H1 (cell line): ENCODE measurements at regions not wholly inside any gene's neighbourhood (a gene's known extent, or its start where the extent isn't known, plus 50 kb on each side); places are given as distances from the start of the nearest gene placed in this dataset.

ENCODE experiments used
- CTCF ChIA-PET: fragments of 300-600 bp; sonication (Branson Sonifier 250); formaldehyde crosslinking; loops from one replicate; lab custom pipeline; 2021; ENCODE audit not compliant: partially characterized antibody; lab: Charles Lee
- POLR2A ChIA-PET: fragments of 300-600 bp; sonication (Branson Sonifier 250); formaldehyde crosslinking; loops from one replicate; lab custom pipeline; 2021; ENCODE audit warnings: inconsistent platforms; ENCODE audit not compliant: partially characterized antibody; lab: Charles Lee
- DNase-seq, 2 experiments: peaks; one replicate each; pipeline versions ENCODE4 v3.0.0 to v3.0.0-alpha.2; 2010 to 2022; ENCODE audit warnings: low spot score in 2 of 2, low read depth in 1 of 2, mixed read lengths in 1 of 2
- FAIRE-seq: peaks from 2 replicates; lab custom pipeline; 2011; peaks lifted over from hg19 to GRCh38; lab: Jason Lieb, UNC
- H2AFZ ChIP-seq: 2 replicates; pipeline ENCODE4 v1.8.1; 2012; ENCODE audit warnings: low read length, inconsistent platforms
- H2AK5ac ChIP-seq: 2 replicates; pipeline ENCODE4 v1.6.1; 2013; ENCODE audit warnings: low read depth, low read length
- H2BK120ac ChIP-seq: replicated peaks from 2 replicates; pipeline ENCODE3; 2013; ENCODE audit warnings: low read depth, low read length, inconsistent platforms
- H2BK12ac ChIP-seq: 2 replicates; pipeline ENCODE4 v1.6.1; 2013; ENCODE audit warnings: low read depth, low read length
- H2BK15ac ChIP-seq: 2 replicates; pipeline ENCODE4 v1.6.1; 2013; ENCODE audit warnings: low read length
- H2BK20ac ChIP-seq: 2 replicates; pipeline ENCODE4 v1.6.1; 2013; ENCODE audit warnings: low read length
- H2BK5ac ChIP-seq: 2 replicates; pipeline ENCODE4 v1.6.1; 2013; ENCODE audit warnings: low read depth, low read length
- H3K14ac ChIP-seq: 2 replicates; pipeline ENCODE4 v1.6.1; 2013; ENCODE audit warnings: inconsistent platforms; ENCODE audit not compliant: insufficient read length
- H3K18ac ChIP-seq: 2 replicates; pipeline ENCODE4 v1.6.1; 2013; ENCODE audit warnings: low read length; ENCODE audit errors: extremely low read depth
- H3K23ac ChIP-seq: 2 replicates; pipeline ENCODE4 v1.6.1; 2013; ENCODE audit warnings: inconsistent platforms; ENCODE audit not compliant: insufficient read length
- H3K23me2 ChIP-seq: 2 replicates; pipeline ENCODE4 v1.6.1; 2013; ENCODE audit warnings: low read depth, low read length
- H3K27ac ChIP-seq: 2 replicates; pipeline ENCODE4 v1.6.1; 2011; ENCODE audit warnings: low read depth, low read length, inconsistent platforms
- H3K27me3 ChIP-seq, 4 experiments: replicated peaks in 1 of 4; 1 replicate in 1 of 4; 2 replicates in 3 of 4; pipeline versions ENCODE4 v1.6.1 to v1.8.1; 2011 to 2013; ENCODE audit warnings: low read length in 3 of 4, mild to moderate bottlenecking in 3 of 4, inconsistent platforms in 2 of 4, mixed read lengths in 2 of 4, moderate library complexity in 1 of 4; ENCODE audit not compliant: control insufficient read depth in 3 of 4, insufficient read depth in 3 of 4; ENCODE audit errors: extremely low read depth in 1 of 4
- H3K36me3 ChIP-seq, 4 experiments: 2 replicates each; pipeline versions ENCODE4 v1.6.1 to v1.8.1; 2011 to 2013; ENCODE audit warnings: mild to moderate bottlenecking in 4 of 4, low read length in 3 of 4, moderate library complexity in 2 of 4, control low read depth in 1 of 4, inconsistent platforms in 1 of 4; ENCODE audit not compliant: insufficient read depth in 4 of 4, control insufficient read depth in 2 of 4
- H3K4ac ChIP-seq: replicated peaks from 2 replicates; pipeline ENCODE3; 2013; ENCODE audit warnings: low read length, low read depth, mixed read lengths, inconsistent platforms; ENCODE audit not compliant: insufficient read length
- H3K4me1 ChIP-seq, 4 experiments: replicated peaks in 1 of 4; 1 replicate in 1 of 4; 2 replicates in 3 of 4; pipeline versions ENCODE4 v1.6.1 to v1.8.1; 2011 to 2013; ENCODE audit warnings: low read length in 3 of 4, inconsistent platforms in 2 of 4, mixed read lengths in 1 of 4; ENCODE audit not compliant: insufficient read depth in 4 of 4, control insufficient read depth in 3 of 4
- H3K4me2 ChIP-seq, 2 experiments: 2 replicates each; pipeline versions ENCODE4 v1.6.1 to v1.8.1; 2011 to 2013; ENCODE audit warnings: low read depth in 2 of 2, low read length in 2 of 2, control low read depth in 1 of 2, inconsistent platforms in 1 of 2, mild to moderate bottlenecking in 1 of 2; ENCODE audit not compliant: insufficient read depth in 1 of 2
- H3K4me3 ChIP-seq, 4 experiments: fragments of 200-600, 300-600 bp in 1 of 4; sonication (generic), shearing (Covaris generic), sonication (Bioruptor Twin) in 1 of 4; 2 replicates each; pipeline versions ENCODE4 v1.5.1 to v1.8.1; 2011 to 2016; ENCODE audit warnings: low read length in 4 of 4, low read depth in 3 of 4, control low read depth in 2 of 4, inconsistent platforms in 2 of 4, mild to moderate bottlenecking in 2 of 4, mixed read lengths in 1 of 4, moderate library complexity in 1 of 4; ENCODE audit not compliant: insufficient read depth in 2 of 4; ENCODE audit errors: extremely low read depth in 1 of 4
- H3K56ac ChIP-seq: replicated peaks from 2 replicates; pipeline ENCODE3; 2013; ENCODE audit warnings: low read depth, mild to moderate bottlenecking, mixed read lengths, low read length, inconsistent platforms; ENCODE audit not compliant: insufficient read length
- H3K79me1 ChIP-seq: 2 replicates; pipeline ENCODE4 v1.6.1; 2013; ENCODE audit warnings: low read depth, low read length, control low read depth
- H3K79me2 ChIP-seq, 2 experiments: 2 replicates each; pipeline versions ENCODE4 v1.6.1 to v1.8.1; 2012 to 2013; ENCODE audit warnings: low read length in 2 of 2, mild to moderate bottlenecking in 2 of 2, inconsistent platforms in 1 of 2; ENCODE audit not compliant: insufficient read depth in 2 of 2, control insufficient read depth in 1 of 2
- H3K9ac ChIP-seq, 4 experiments: replicated peaks in 1 of 4; 1 replicate in 1 of 4; 2 replicates in 3 of 4; pipeline versions ENCODE4 v1.6.1 to v1.8.1; 2011 to 2013; ENCODE audit warnings: low read depth in 3 of 4, low read length in 3 of 4, control low read depth in 2 of 4, mild to moderate bottlenecking in 2 of 4, moderate library complexity in 2 of 4, inconsistent platforms in 1 of 4; ENCODE audit errors: extremely low read depth in 1 of 4
- H3K9me3 ChIP-seq, 2 experiments: 2 replicates each; pipeline versions ENCODE4 v1.6.1 to v1.8.1; 2012 to 2013; ENCODE audit warnings: mild to moderate bottlenecking in 2 of 2, moderate library complexity in 2 of 2, control low read depth in 1 of 2, inconsistent platforms in 1 of 2, low read depth in 1 of 2, low read length in 1 of 2, mixed read lengths in 1 of 2; ENCODE audit not compliant: insufficient read depth in 2 of 2
- H4K20me1 ChIP-seq, 2 experiments: replicated peaks in 1 of 2; 2 replicates each; pipeline versions ENCODE3 to v1.8.1; 2011 to 2013; ENCODE audit warnings: inconsistent platforms in 2 of 2, low read length in 2 of 2, mild to moderate bottlenecking in 1 of 2; ENCODE audit not compliant: insufficient read depth in 2 of 2, control insufficient read depth in 1 of 2
- H4K5ac ChIP-seq: 2 replicates; pipeline ENCODE4 v1.6.1; 2013; ENCODE audit warnings: low read length, low read depth, mixed read lengths, inconsistent platforms; ENCODE audit not compliant: insufficient read length
- H4K8ac ChIP-seq: 2 replicates; pipeline ENCODE4 v1.8.0; 2013; ENCODE audit warnings: mild to moderate bottlenecking, moderate library complexity, low read length, inconsistent platforms; ENCODE audit not compliant: insufficient read depth; ENCODE audit errors: extremely low read depth
- H4K91ac ChIP-seq: replicated peaks from 2 replicates; pipeline ENCODE3; 2013; ENCODE audit warnings: low read length, mixed read lengths, inconsistent platforms; ENCODE audit not compliant: insufficient read length
- CBX8 ChIP-seq: fragments of 300-800, 300-1000 bp; sonication (generic); IDR thresholded peaks from 2 replicates; pipeline ENCODE4 v1.7.1; 2016; ENCODE audit warnings: low read depth, low read length, borderline replicate concordance
- CEBPB ChIP-seq: IDR thresholded peaks from 2 replicates; pipeline ENCODE4 v1.6.1; 2012; ENCODE audit warnings: low read depth, low read length
- CHD1 ChIP-seq: IDR thresholded peaks from 2 replicates; pipeline ENCODE4 v1.6.1; 2012; ENCODE audit warnings: low read depth, low read length, improper control_type of control experiment
- EP300 ChIP-seq, 2 experiments: IDR thresholded peaks; 1 replicate in 1 of 2; 2 replicates in 1 of 2; pipeline ENCODE4 v1.6.1; 2011 to 2012; ENCODE audit warnings: low read depth in 2 of 2, low read length in 2 of 2, mild to moderate bottlenecking in 2 of 2, borderline replicate concordance in 1 of 2, inconsistent platforms in 1 of 2, moderate library complexity in 1 of 2
- NANOG ChIP-seq: IDR thresholded peaks from 2 replicates; pipeline ENCODE4 v1.6.1; 2011; ENCODE audit warnings: low read length, low read depth, mild to moderate bottlenecking, inconsistent platforms; ENCODE audit not compliant: insufficient read depth, poor library complexity, severe bottlenecking
- NRF1 ChIP-seq: IDR thresholded peaks from 2 replicates; pipeline ENCODE4 v1.6.1; 2011; ENCODE audit warnings: mild to moderate bottlenecking, low read depth, low read length, improper control_type of control experiment
- PHF8 ChIP-seq: fragments of 200-600 bp; sonication (generic); conservative IDR thresholded peaks from 2 replicates; pipeline ENCODE4 v1.7.1; 2012; ENCODE audit warnings: low read depth, mild to moderate bottlenecking, inconsistent platforms, low read length, moderate library complexity
- RFX5 ChIP-seq: IDR thresholded peaks from 2 replicates; pipeline ENCODE4 v1.6.1; 2011; ENCODE audit warnings: low read depth, low read length, improper control_type of control experiment, borderline replicate concordance
- RNF2 ChIP-seq: fragments of 200-900, 300-1000 bp; sonication (generic); IDR thresholded peaks from 2 replicates; pipeline ENCODE4 v1.7.1; 2016; ENCODE audit warnings: borderline replicate concordance, low read depth, mild to moderate bottlenecking, antibody characterized with exemption, low read length; ENCODE audit not compliant: poor library complexity, severe bottlenecking; ENCODE audit errors: missing control alignments
- SRF ChIP-seq: IDR thresholded peaks from 2 replicates; pipeline ENCODE4 v1.6.1; 2011; ENCODE audit warnings: mild to moderate bottlenecking, low read depth, low read length, moderate library complexity
- TAF7 ChIP-seq: optimal IDR thresholded peaks from 2 replicates; pipeline ENCODE3; 2011; ENCODE audit warnings: low read depth, mild to moderate bottlenecking, inconsistent platforms, low read length, moderate library complexity, borderline replicate concordance
- YY1 ChIP-seq: IDR thresholded peaks from 2 replicates; pipeline ENCODE4 v1.6.1; 2011; ENCODE audit warnings: low read depth, mild to moderate bottlenecking, low read length
- WGBS, 2 experiments: shearing (Covaris generic) in 1 of 2; methylation state at CpG; one replicate each; pipeline versions ENCODE4 v1.1.6 to v1.1.7; 2013 to 2015; ENCODE audit warnings: low lambda C conversion rate in 2 of 2, mixed read lengths in 2 of 2, inconsistent platforms in 1 of 2, low coverage in 1 of 2, missing lambda C conversion rate in 1 of 2; ENCODE audit not compliant: insufficient replicate concordance in 2 of 2, insufficient coverage in 1 of 2, insufficient read length in 1 of 2; ENCODE audit errors: extremely low coverage in 1 of 2, missing lambda C conversion rate in 1 of 2; 5-methylcytosine and 5-hydroxymethylcytosine counted together

DNA sequence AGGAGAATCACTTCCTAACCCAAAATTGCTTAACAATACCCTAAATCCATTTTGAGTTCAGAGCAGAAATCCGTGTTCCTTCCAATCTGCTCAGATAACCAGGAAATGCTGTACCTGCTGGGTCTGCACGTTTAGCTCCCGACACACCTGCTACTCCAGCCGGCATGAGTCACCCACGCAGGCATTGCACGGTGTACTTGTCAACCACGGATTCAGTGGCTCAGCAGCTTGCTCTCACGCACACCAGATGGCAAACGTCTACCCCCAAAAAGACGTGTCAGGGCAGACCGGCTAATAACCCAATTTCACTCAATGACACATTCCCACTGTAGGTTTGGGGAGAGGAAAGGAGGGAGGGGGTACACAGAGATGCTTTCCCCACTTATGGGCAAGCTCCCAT is 468.1 kb downstream of the SOX9 start:
- no peak overlapping the region for H2BK5ac ChIP-seq
- CTCF ChIA-PET: interaction anchor here (0.8 to 3.3 kb wide), 6 partner anchors 10 to 1410 kb away, joined by 3 to 17 read pairs (median 4); no protein-coding TSS in a partner anchor
- H4K20me1 ChIP-seq: peaks cover 0 to 3% of the 10 kb centered on the region in 2 experiments
- no peak overlapping the region; a peak in 1 of 4 replicates for H3K4me2 ChIP-seq
- H3K4ac ChIP-seq: no peak overlapping the region
- no peak overlapping the region for H2BK20ac ChIP-seq
- POLR2A ChIA-PET: interaction anchor here (1.0 to 2.1 kb wide), 3 partner anchors 14 to 40 kb away, joined by 4 to 5 read pairs (median 4); no protein-coding TSS in a partner anchor
- no peak for DNase-seq
- H2BK12ac ChIP-seq: no peak overlapping the region
- H3K79me1 ChIP-seq: no peaks in the 10 kb centered on the region
- no peaks in the 10 kb centered on the region for H3K36me3 ChIP-seq
- H4K8ac ChIP-seq: peak overlapping the region; percentile 8; the same call in 1 of the 2 replicates
- FAIRE-seq: no peak
- no peak overlapping the region for H4K91ac ChIP-seq
- H4K5ac ChIP-seq: no peak overlapping the region
- no peak overlapping the region for H3K18ac ChIP-seq
- H2BK120ac ChIP-seq: no peak overlapping the region
- no peak overlapping the region for H3K23ac ChIP-seq
- no peak overlapping the region for H3K14ac ChIP-seq
- H2AK5ac ChIP-seq: no peak overlapping the region
- 75% methylated on average over 11 of the region's 11 CpGs; no CpG with 5 or more reads in 1 of the 2 experiments for WGBS, 2 experiments
- no peaks in the 10 kb centered on the region for H3K79me2 ChIP-seq
- peaks cover 8 to 29% (median 22%) of the 10 kb centered on the region in 4 experiments for H3K27me3 ChIP-seq
- H3K9me3 ChIP-seq: no peaks in the 10 kb centered on the region; a peak in 1 of 4 replicates
- no peak overlapping the region for H2AFZ ChIP-seq
- no peak overlapping the region for H3K9ac ChIP-seq
- peaks cover 13% of the 10 kb centered on the region; the same call in 1 of the 2 replicates for H3K23me2 ChIP-seq
- no peak overlapping the region for H3K4me3 ChIP-seq
- H3K56ac ChIP-seq: no peak overlapping the region
- peak overlapping the region; percentile 75; the same call in 1 of the 2 replicates for H2BK15ac ChIP-seq
- H3K4me1 ChIP-seq: peaks cover 9 to 23% (median 11%) of the 10 kb centered on the region in 4 experiments
- H3K27ac ChIP-seq: no peak overlapping the region
- no peak for TF ChIP-seq RFX5
- no peak for TF ChIP-seq CHD1
- TF ChIP-seq PHF8: no peak
- TF ChIP-seq YY1: no peak
- TF ChIP-seq EP300 (IDR thresholded peaks at IDR 0.05; ENCODE audit: borderline replicate concordance in 1 of 2, low read depth in 2 of 2, low read length in 2 of 2): no peak
- TF ChIP-seq NRF1: no peak
- TF ChIP-seq RNF2: no peak
- no peak for TF ChIP-seq NANOG
- no peak for TF ChIP-seq TAF7
- no peak for TF ChIP-seq CEBPB
- TF ChIP-seq SRF: no peak
- no peak for TF ChIP-seq CBX8
